HG02840 (cell line): ENCODE measurements at regions not wholly inside any gene's neighbourhood (a gene's known extent, or its start where the extent isn't known, plus 50 kb on each side); places are given as distances from the start of the nearest gene placed in this dataset.

Source experiments
- ATAC-seq: cut with Tn5 transposase; IDR thresholded peaks from one replicate; pipeline ENCODE4 v1.9.1; 2021; ENCODE audit warnings: mild to moderate bottlenecking, moderate library complexity, moderate number of reproducible peaks; ENCODE audit not compliant: unreplicated experiment, low FRiP score

DNA sequence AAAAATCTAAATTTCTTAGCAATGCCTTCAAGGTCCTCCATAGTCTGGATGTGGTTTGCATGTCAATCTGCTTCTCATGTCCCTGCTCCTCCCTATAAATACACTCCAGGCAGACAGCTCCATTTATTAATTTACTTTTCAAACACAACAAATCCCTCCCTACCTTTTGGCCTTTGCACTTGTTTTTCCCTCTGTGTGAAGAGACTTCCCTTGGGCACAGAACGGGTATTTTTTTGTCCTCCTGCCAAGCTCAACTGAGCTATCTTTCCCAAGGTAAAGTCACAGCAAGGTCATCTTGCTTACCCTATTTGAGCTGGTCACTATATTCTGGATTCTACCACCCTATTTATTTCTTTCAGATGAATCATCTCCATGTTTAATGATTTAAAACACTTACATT, 159.6 kb upstream of the ANKH start:
- ATAC-seq: no peak

GRCh38 chr5:15027764-15028163, 156.2 kb upstream of the ANKH start:
- ATAC-seq: no peak

DNA sequence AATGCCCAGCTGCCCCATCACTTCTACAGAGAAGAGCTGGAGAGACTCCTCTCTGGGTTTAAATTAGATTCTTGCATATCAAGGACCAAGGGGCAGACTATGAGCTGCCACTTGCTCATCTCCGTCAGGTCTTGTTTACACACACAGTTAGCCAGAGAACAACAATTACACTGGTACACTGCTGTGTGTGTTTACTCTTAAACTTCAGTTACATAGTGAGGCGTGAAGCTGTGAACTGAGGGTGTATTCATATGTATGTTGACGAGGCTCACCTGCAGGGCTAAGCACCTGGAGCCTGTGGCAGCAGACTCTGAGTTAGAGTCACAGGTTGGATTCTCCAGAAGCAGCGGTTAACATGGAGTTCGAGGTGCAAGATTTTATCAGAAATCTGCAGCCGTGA, 155.4 kb upstream of the ANKH start:
- no peak for ATAC-seq

DNA sequence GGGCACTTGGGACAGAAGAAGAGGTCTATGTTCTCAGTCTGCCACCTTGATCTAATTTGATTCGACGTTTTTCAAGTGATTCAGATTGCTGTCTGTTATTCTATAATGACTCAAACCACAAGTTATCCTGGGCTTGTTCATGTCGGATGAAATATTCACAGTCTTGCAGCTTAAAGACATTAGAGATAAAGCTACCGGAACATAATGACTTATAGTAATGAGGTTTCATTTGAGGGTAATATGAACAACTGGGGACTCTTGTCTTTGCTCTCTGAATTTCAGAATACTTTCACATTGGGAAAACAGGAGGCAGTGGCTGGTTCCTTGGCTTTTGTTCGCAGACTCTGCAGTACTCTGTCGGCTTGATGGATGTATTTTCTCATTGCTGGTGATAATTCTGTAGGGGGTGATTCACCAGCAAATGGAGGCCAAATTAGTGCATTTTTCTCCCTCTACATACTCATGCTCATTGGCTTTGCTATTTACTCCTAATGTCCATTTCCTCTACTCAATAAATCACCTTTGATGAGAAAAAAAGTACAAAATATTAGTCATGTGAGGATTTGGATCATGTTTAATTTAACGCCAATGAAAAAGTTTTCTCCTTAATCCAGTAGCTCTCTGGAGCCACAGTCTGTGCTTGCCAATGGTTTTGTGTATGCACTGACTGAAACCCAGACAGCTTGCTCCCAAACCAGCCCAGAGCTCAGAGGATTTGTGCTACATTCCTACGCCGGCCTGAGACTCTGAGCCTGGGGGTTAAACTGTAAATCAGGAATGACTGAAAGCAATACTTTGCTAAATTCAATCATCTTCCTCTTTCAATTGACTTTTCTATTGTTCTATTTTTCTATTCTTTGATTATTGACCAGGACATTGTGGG, 154.7 kb upstream of the ANKH start:
- ATAC-seq: no peak

- no peak for ATAC-seq
These were observed 152.3 kb upstream of the ANKH start for GRCh38 chr5:15023846-15024245.

GRCh38 chr5:15023266-15023665, 151.7 kb upstream of the ANKH start:
- no peak for ATAC-seq

- ATAC-seq: no peak
These were observed 149.9 kb upstream of the ANKH start for GRCh38 chr5:15021266-15022046.

GRCh38 chr5:15020736-15021135, 149.2 kb upstream of the ANKH start:
- ATAC-seq: no peak

- ATAC-seq: no peak
These were observed 143.2 kb upstream of the ANKH start for GRCh38 chr5:15014809-15015208.

GRCh38 chr5:15013654-15014463, 142.3 kb upstream of the ANKH start:
- no peak for ATAC-seq

DNA sequence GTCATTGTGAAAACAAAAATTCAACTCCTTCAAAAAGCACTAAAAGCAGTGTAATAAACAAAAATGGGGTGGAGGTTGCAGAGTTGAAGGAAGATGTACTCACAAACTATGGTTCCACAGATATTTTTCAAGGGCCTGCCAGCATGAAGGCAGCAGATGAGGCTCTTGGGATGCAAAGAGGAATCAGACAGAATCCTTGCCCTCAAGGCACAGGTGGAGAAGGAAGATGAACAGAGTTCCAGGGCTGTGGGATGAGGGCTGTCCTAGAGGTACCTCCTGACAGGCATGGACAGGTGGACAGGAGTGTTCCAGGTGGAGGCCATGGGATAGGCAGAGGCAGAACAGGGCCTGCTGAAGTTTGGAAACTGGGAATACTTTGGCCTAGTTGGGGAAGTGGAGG, 140.5 kb upstream of the ANKH start:
- ATAC-seq: no peak

- ATAC-seq: no peak
These were observed 139.4 kb upstream of the ANKH start for GRCh38 chr5:15010936-15011335.

GRCh38 chr5:15009420-15009819, 137.8 kb upstream of the ANKH start:
- no peak for ATAC-seq

DNA sequence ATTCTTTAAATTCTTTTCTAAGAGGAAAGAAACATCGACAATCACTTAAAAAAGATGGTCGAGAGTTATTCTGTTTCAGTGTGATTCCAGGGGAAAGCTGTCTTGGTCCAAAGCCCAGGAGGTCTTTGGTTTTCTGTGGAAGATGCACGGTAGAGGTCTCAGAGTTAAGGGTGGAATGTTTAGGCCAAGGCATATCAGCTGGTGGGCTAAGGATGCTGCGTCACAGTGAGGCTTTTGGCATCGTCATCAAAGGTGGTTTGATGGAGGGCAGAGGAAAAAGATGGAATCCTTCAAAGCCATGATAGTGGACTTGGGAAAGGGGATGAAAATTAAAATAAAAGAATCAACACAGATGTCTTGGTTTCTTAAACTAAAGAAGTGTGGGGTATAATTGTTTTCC, 137.3 kb upstream of the ANKH start:
- no peak for ATAC-seq

DNA sequence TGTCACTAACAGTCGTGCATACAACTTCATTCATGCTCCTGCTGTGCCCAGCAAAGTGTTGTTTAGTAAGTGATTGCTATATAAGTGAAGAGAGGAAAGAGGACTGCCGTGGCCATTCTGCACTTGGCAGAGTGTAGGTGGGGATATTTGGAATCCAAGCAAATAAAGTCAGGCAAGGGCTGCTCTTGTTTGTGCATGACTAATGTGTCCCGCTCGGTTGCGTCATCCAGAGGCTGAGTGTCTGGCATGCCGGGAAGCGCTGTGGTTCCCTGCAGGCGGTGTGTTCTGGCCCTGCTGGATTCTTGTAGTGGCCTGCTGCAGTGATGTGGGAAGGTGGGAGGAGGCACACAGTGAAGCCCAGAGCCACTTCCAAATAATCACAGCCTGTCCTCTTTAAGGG, 136.9 kb upstream of the ANKH start:
- ATAC-seq: no peak

- ATAC-seq: no peak
These were observed 136.1 kb upstream of the ANKH start for GRCh38 chr5:15007646-15008045.

DNA sequence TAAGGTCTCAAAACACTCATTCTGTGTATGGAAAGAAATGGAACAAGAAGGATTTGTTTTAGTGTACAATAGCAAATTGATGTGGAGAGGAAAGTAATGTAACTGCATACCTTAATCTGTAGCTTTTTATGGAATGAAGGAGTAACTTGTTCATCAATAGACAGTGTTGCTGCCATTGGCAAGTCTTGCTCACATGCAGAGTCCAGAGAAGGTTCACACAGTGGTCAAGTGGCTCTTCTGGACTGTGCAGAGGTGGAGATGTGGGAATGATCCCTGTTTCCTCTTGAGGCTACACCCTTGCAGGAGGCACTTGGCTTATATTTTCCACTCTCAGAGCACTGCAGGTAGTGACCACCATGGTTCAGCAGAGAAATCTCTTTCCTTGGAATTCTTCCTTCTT, 132.9 kb upstream of the ANKH start:
- no peak for ATAC-seq

GRCh38 chr5:15003511-15003920, 131.9 kb upstream of the ANKH start:
- ATAC-seq: peak; percentile 93

DNA sequence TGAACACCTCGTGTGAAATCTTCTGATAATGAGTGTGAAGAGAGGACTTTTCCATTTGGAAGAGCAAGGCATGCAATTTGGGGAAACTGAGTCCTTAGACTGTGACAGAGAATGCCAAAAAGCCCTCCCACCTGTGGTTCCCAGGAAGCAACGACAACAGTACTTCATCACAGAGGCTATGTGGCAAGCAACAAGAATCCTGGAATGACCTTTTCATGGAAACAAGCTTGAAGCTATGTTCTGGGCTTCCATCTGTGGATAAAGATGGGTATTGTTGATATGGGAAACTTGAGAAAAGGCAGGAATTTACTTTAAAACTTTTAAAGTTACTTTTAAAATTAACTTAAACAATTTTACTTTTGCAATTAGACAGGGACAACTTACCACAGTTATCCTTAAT, 131.2 kb upstream of the ANKH start:
- no peak for ATAC-seq

- no peak for ATAC-seq
These were observed 130.6 kb upstream of the ANKH start for GRCh38 chr5:15002173-15002572.

- ATAC-seq: no peak
These were observed 129.9 kb upstream of the ANKH start for GRCh38 chr5:15001517-15001916.
